Neural crest cell (in vitro differentiated cells): ENCODE measurements at regions not wholly inside any gene's neighbourhood (a gene's known extent, or its start where the extent isn't known, plus 50 kb on each side); places are given as distances from the start of the nearest gene placed in this dataset.

Source experiments
- DNase-seq: peaks from one replicate; pipeline ENCODE4 v3.0.0; 2021; ENCODE audit warnings: low read depth, mixed read lengths, low spot score
- H3K27ac Mint-ChIP-seq: one replicate; pipeline ENCODE4 v1.8.0; 2021; ENCODE audit warnings: mild to moderate bottlenecking, mixed read lengths; ENCODE audit not compliant: unreplicated experiment
- H3K27me3 Mint-ChIP-seq: 2 replicates; pipeline ENCODE4 v1.8.0; 2021; ENCODE audit warnings: low read depth, mild to moderate bottlenecking, mixed read lengths
- H3K36me3 Mint-ChIP-seq: 2 replicates; pipeline ENCODE4 v1.8.0; 2021; ENCODE audit warnings: low read depth, mild to moderate bottlenecking, mixed read lengths
- H3K4me1 Mint-ChIP-seq: 2 replicates; pipeline ENCODE4 v1.8.0; 2021; ENCODE audit warnings: mixed read lengths
- H3K4me3 Mint-ChIP-seq: one replicate; pipeline ENCODE4 v1.8.0; 2021; ENCODE audit warnings: mild to moderate bottlenecking, mixed read lengths
- H3K9me3 Mint-ChIP-seq: 2 replicates; pipeline ENCODE4 v1.8.0; 2021; ENCODE audit warnings: mixed read lengths
- TF ChIP-seq, protein P1 (sequence below): fragments of 200-600 bp; sonication (generic); conservative IDR thresholded peaks from 2 replicates; pipeline ENCODE4 v1.5.0; 2021; ENCODE audit warnings: antibody characterized with exemption, mild to moderate bottlenecking

GRCh38 chr21:38963006-38963405 is 157.3 kb downstream of the ETS2 start:
- Mint-ChIP-seq H3K27ac (peak overlapping the region; percentile 57), H3K27me3 (no peaks in the 10 kb centered on the region), H3K9me3 (peaks cover 11% of the 10 kb centered on the region), H3K4me1 (peaks cover 16% of the 10 kb centered on the region), H3K4me3 (no peak overlapping the region), H3K36me3 (peaks cover 8% of the 10 kb centered on the region)
- DNase-seq = no peak
- TF ChIP-seq, protein P1, sequence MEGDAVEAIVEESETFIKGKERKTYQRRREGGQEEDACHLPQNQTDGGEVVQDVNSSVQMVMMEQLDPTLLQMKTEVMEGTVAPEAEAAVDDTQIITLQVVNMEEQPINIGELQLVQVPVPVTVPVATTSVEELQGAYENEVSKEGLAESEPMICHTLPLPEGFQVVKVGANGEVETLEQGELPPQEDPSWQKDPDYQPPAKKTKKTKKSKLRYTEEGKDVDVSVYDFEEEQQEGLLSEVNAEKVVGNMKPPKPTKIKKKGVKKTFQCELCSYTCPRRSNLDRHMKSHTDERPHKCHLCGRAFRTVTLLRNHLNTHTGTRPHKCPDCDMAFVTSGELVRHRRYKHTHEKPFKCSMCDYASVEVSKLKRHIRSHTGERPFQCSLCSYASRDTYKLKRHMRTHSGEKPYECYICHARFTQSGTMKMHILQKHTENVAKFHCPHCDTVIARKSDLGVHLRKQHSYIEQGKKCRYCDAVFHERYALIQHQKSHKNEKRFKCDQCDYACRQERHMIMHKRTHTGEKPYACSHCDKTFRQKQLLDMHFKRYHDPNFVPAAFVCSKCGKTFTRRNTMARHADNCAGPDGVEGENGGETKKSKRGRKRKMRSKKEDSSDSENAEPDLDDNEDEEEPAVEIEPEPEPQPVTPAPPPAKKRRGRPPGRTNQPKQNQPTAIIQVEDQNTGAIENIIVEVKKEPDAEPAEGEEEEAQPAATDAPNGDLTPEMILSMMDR = no peak

DNA sequence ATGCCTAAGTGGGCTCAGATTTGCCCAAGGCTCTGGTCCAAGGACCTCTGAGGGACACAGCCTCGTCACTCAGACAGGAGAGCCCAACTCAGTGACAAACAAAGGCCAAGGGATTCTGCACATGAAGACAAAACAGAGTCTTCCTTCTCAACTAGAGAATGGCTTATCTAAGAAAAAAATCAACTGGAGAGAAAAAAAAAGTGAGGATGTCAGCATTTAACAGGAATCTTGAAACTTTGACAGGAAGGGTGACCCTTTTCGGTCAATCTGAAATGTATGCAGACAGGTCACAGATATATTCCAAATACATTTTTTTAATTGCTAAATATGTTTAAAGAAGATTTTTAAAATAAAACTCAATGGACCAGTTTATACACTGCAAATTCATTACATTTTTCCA is 154.5 kb downstream of the ETS2 start:
- Mint-ChIP-seq H3K27me3 (no peaks in the 10 kb centered on the region), H3K27ac (no peak overlapping the region), H3K9me3 (peaks cover 11% of the 10 kb centered on the region), H3K4me3 (no peak overlapping the region), H3K4me1 (peaks cover 2% of the 10 kb centered on the region), H3K36me3 (peaks cover 8% of the 10 kb centered on the region)
- DNase-seq = no peak
- TF ChIP-seq, protein P1 = no peak

DNA sequence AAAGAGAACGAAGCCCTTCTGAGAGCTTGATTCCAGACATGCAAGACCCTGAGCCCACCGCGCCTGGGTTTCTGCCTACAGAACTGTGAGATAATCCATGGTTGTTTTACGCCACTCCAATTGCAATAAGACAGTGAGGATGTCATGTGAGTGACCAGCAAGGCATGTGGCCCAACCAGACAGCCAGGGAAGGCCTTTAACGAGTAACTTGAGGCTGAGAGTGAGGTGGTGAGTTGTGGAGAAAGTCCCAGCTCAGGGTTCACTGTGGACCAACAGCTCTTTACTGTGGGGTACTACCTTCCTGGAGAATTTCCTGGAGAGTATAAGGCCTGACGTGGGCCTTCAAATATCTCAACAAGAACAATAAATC is 153.9 kb downstream of the ETS2 start:
- no peaks in the 10 kb centered on the region for H3K27me3 Mint-ChIP-seq
- TF ChIP-seq, protein P1 = no peak
- H3K4me3 Mint-ChIP-seq = no peak overlapping the region
- peaks cover 11% of the 10 kb centered on the region for H3K9me3 Mint-ChIP-seq
- no peak for DNase-seq
- H3K27ac Mint-ChIP-seq = no peak overlapping the region
- no peaks in the 10 kb centered on the region for H3K4me1 Mint-ChIP-seq
- H3K36me3 Mint-ChIP-seq = peaks cover 8% of the 10 kb centered on the region

DNA sequence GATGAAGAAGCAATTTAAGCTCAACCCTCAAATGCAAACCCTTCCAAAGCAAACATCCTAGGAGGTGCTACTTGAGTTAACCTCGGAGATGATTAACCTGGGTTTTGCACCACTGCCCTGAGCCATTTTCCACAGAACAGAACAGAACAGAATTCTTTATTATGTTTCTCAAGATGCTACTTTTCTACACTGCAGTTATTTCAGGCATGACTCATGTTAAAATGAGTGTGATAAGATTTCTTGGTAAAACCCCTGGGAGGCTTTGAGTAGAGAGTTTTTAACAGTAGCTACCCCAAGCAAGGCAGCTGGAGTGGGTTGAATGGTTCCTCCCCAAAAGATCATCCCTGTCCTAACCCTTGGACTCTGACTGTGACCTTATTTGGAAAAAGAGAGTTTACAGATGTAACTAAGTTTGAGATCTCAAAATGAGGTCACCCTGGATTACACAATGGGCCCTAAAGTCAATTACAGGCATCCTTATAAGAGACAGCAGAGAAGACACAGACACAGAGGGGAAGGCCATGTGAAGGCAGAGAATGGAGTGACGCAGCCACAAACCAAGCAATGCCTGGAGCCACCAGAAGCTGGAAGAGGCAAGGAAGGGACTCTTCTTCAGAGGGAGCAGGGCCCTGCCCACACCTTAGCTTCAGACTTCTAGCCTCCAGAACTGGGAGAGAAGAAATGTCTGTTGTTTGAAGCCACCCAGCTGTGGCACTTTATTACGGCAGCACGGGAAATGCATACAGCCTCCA is 153.4 kb downstream of the ETS2 start:
- Mint-ChIP-seq H3K4me3 (no peak overlapping the region), H3K27ac (no peak overlapping the region), H3K36me3 (peaks cover 8% of the 10 kb centered on the region)

GRCh38 chr21:38958323-38958705 is 152.6 kb downstream of the ETS2 start:
- Mint-ChIP-seq H3K27me3 (no peaks in the 10 kb centered on the region), H3K9me3 (peaks cover 11% of the 10 kb centered on the region), H3K27ac (no peak overlapping the region), H3K4me3 (no peak overlapping the region), H3K4me1 (no peaks in the 10 kb centered on the region), H3K36me3 (peaks cover 8% of the 10 kb centered on the region)
- DNase-seq = no peak
- TF ChIP-seq, protein P1 = no peak

More for the DNA sequence above, 153.4 kb downstream of the ETS2 start:
- TF ChIP-seq, protein P1 = no peak
- H3K27me3 Mint-ChIP-seq = no peaks in the 10 kb centered on the region
- peaks cover 11% of the 10 kb centered on the region for H3K9me3 Mint-ChIP-seq
- H3K4me1 Mint-ChIP-seq = no peaks in the 10 kb centered on the region
- no peak for DNase-seq
